ENCODE measurements at regions not wholly inside any gene's neighbourhood (a gene's known extent, or its start where the extent isn't known, plus 50 kb on each side); places are given as distances from the start of the nearest gene placed in this dataset.

- TF ChIP-seq, protein P1, sequence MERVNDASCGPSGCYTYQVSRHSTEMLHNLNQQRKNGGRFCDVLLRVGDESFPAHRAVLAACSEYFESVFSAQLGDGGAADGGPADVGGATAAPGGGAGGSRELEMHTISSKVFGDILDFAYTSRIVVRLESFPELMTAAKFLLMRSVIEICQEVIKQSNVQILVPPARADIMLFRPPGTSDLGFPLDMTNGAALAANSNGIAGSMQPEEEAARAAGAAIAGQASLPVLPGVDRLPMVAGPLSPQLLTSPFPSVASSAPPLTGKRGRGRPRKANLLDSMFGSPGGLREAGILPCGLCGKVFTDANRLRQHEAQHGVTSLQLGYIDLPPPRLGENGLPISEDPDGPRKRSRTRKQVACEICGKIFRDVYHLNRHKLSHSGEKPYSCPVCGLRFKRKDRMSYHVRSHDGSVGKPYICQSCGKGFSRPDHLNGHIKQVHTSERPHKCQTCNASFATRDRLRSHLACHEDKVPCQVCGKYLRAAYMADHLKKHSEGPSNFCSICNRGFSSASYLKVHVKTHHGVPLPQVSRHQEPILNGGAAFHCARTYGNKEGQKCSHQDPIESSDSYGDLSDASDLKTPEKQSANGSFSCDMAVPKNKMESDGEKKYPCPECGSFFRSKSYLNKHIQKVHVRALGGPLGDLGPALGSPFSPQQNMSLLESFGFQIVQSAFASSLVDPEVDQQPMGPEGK (CRISPR knock-in tag; IDR thresholded peaks at IDR 0.05; ENCODE audit: borderline replicate concordance): no peak
- no peak for TF ChIP-seq ESRRG (CRISPR knock-in tag; IDR thresholded peaks at IDR 0.05)
- TF ChIP-seq ARNTL (CRISPR knock-in tag; IDR thresholded peaks at IDR 0.05; ENCODE audit: borderline replicate concordance, low read depth): no peak
- TF ChIP-seq, protein P2, sequence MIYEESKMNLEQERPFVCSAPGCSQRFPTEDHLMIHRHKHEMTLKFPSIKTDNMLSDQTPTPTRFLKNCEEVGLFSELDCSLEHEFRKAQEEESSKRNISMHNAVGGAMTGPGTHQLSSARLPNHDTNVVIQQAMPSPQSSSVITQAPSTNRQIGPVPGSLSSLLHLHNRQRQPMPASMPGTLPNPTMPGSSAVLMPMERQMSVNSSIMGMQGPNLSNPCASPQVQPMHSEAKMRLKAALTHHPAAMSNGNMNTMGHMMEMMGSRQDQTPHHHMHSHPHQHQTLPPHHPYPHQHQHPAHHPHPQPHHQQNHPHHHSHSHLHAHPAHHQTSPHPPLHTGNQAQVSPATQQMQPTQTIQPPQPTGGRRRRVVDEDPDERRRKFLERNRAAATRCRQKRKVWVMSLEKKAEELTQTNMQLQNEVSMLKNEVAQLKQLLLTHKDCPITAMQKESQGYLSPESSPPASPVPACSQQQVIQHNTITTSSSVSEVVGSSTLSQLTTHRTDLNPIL (CRISPR knock-in tag; IDR thresholded peaks at IDR 0.05; ENCODE audit: low read depth): no peak
- no peak for TF ChIP-seq BACH2 (CRISPR knock-in tag; IDR thresholded peaks at IDR 0.05; ENCODE audit: borderline replicate concordance)
- TF ChIP-seq RARB (CRISPR knock-in tag; IDR thresholded peaks at IDR 0.05): no peak
- TF ChIP-seq, protein P3, sequence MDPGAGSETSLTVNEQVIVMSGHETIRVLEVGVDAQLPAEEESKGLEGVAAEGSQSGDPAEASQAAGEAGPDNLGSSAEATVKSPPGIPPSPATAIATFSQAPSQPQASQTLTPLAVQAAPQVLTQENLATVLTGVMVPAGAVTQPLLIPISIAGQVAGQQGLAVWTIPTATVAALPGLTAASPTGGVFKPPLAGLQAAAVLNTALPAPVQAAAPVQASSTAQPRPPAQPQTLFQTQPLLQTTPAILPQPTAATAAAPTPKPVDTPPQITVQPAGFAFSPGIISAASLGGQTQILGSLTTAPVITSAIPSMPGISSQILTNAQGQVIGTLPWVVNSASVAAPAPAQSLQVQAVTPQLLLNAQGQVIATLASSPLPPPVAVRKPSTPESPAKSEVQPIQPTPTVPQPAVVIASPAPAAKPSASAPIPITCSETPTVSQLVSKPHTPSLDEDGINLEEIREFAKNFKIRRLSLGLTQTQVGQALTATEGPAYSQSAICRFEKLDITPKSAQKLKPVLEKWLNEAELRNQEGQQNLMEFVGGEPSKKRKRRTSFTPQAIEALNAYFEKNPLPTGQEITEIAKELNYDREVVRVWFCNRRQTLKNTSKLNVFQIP (CRISPR knock-in tag; IDR thresholded peaks at IDR 0.05; ENCODE audit: borderline replicate concordance, low read depth): no peak
- no peak for TF ChIP-seq OSR1 (CRISPR knock-in tag; IDR thresholded peaks at IDR 0.05)
- no peak for TF ChIP-seq GLIS3 (CRISPR knock-in tag; IDR thresholded peaks at IDR 0.05)
- no peak for TF ChIP-seq SNAI2 (CRISPR knock-in tag; IDR thresholded peaks at IDR 0.05)
- TF ChIP-seq ZFP3 (CRISPR knock-in tag; IDR thresholded peaks at IDR 0.05): no peak
- no peak for TF ChIP-seq ZFP30 (CRISPR knock-in tag; IDR thresholded peaks at IDR 0.05)
- TF ChIP-seq PPARA (CRISPR knock-in tag; IDR thresholded peaks at IDR 0.05; ENCODE audit: borderline replicate concordance): no peak
- TF ChIP-seq ZNF8 (CRISPR knock-in tag; IDR thresholded peaks at IDR 0.05): no peak
Measured at GRCh38 chr12:92619730-92620684, 82.8 kb upstream of the PLEKHG7 start.

Measured in SK-N-SH treated with all-trans-retinoic acid at 6 μM for 48 hours (cell line).